ENCODE measurements at regions not wholly inside any gene's neighbourhood (a gene's known extent, or its start where the extent isn't known, plus 50 kb on each side); places are given as distances from the start of the nearest gene placed in this dataset.

GRCh38 chr1:106659490-106660244, 396.8 kb upstream of the PRMT6 start:
- no peak for DNase-seq (ENCODE audit: low read depth, low spot score)

DNA sequence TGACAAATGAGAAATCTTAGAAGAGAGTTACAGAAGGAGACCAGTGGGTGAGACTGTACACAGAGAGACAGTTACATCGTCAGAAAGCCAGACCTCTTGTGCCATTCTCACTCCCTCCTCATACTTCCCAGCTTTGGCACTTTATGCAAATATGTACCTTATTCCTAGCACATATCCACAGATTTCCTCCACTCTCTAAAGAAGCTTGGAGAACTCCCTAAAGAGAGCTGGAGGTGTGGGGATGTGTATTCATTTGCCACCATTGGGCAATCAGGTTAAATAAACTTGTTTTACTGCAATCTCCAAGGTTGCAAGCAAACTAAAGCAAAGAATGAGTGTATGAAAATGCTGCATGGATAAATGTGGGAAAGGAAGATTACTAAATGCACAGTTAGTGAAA, 380.9 kb upstream of the PRMT6 start:
- DNase-seq (ENCODE audit: low read depth, low spot score): no peak

- no peak for DNase-seq (ENCODE audit: low read depth, low spot score)
Observed at GRCh38 chr1:106676021-106676420, 380.5 kb upstream of the PRMT6 start.

- DNase-seq (ENCODE audit: low read depth, low spot score): no peak
Observed at GRCh38 chr1:106677181-106677580, 379.3 kb upstream of the PRMT6 start.

DNA sequence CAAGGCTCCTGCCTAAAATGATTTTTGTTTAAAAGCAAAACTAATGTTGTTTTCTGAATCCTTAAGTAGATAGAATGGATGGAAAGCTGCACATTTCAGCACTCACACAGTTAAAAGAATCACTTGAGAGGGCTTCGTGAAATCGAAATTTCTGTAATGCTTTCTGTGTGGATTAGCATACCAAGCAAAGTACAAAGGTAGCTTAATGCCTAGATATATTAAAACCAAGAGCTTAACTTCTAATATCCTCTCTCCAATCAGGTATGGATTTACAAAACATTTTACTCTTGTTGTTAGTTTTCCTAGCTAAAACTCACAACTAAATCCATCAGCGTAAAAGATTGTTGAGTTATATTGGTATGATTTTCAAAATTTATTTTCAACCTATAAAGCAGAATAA, 378.8 kb upstream of the PRMT6 start:
- no peak for DNase-seq (ENCODE audit: low read depth, low spot score)

DNA sequence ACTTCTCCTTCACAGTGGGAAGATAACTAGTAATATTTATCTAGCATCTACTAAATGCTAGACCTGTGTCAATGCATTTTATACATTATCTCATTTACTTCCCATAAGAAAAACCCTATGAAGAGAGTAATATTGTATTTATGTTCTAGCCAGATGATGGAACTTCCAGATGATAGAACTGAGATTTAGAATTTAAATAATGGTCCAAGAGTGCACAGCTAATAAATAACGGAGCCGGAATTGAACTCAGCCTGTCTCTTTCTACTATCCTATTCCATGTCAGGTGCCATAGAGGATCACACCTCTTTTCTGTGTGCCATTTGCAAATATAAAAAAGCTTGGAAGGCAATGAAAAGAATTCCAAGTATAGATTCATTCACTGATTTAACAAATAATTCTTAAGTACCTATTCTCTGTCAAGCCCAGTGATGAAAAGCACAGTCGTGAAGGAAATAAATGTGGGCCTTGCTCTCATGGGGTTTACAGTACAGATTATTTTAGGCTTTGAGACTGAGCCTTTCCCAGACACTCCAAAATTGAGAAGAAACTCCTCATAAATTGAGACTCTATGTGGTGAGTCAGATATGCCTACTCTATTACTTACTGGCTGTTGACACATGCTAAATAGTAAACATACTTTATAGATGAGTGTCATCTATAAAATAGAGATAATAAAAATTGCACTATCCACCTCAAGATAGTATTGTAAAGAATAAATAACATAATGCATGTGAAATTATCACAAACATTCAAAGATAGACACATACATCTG, 378.0 kb upstream of the PRMT6 start:
- DNase-seq (ENCODE audit: low read depth, low spot score): no peak

DNA sequence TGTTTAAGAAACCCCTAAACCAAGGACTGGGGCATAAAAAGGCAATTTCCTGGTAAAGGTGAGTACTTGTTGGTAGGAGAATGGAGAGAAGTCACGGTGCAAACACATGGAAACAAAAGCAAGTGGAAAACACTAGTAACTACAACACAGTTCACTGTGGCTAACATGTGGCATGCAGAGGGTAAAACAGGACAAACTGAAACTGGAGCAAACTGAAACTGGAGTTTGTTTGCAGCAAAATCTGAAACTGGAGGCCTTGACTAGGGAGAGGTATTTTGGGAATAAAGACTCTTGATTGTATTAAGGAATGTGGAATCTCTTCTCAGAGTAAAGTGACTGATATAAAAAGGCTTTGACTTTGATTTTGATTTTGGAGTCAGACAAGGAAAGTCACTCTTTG, 376.3 kb upstream of the PRMT6 start:
- no peak for DNase-seq (ENCODE audit: low read depth, low spot score)

GRCh38 chr1:106680776-106681344, 375.6 kb upstream of the PRMT6 start:
- no peak for DNase-seq (ENCODE audit: low read depth, low spot score)

DNA sequence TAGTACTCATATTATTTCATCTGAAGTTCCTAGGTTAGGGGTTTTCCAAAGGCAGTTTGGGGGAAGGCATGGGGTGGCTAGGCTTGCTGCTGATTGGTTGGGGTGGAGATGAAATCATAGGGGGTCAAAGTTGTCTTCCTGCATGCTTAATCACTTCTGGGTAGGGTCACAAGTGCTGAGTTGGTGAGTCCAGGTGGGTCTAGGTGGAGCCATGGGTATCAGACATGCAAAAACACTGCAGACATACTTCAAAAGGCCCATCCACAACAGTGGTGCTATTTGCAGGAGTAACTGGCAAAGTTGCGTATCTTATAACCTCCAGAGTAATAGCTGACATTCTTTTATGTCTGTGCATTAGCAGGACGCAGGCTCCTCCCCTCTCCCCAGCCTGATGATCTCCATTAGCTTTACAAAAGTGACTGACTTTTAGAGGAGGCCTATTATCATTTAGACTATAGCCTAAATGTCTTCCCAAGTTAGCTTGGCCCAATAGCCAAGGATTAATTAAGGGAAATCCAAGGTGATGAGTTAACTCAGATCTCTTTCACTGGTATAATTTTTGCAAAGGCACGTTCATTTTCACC, 374.4 kb upstream of the PRMT6 start:
- DNase-seq (ENCODE audit: low read depth, low spot score): no peak

DNA sequence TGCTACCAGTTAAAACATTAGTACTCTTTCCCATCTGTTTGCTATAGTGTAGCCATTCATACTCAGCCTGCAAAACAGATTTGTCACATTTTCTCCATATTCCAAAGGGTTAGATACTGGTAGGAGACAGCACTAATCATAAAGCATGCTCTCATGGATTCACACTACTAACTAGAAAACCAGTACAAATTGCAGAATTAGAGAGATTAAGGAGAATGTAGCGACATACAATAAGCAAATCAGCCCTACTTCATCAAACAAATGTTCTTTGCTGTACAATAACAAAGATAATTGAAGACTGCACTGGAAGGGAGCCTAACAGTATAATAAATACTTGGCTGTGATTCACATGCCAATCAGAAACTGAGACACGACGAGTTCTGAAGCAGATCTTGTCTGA, 368.0 kb upstream of the PRMT6 start:
- DNase-seq (ENCODE audit: low read depth, low spot score): no peak

DNA sequence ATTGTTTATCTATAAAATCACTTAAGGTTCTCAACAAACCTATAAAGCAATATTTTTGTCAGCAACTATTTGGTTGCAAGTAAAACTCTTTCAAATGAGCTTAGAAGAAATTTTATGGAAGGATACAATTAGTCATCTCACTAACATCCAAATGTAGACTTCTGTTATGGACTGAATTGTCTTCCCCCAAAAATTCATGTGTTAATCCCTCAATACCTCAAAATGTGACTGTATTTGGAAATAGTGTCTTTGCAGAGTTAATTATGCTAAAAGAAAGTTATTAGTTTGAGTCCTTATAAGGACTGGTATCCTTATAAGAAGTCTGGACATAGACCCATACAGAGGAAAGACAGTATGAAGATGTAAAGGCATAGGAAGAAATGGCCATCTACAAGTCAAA, 357.8 kb upstream of the PRMT6 start:
- DNase-seq (ENCODE audit: low read depth, low spot score): no peak

GRCh38 chr1:106699433-106699832, 357.0 kb upstream of the PRMT6 start:
- no peak for DNase-seq (ENCODE audit: low read depth, low spot score)

GRCh38 chr1:106700211-106700610, 356.3 kb upstream of the PRMT6 start:
- DNase-seq (ENCODE audit: low read depth, low spot score): no peak

- no peak for DNase-seq (ENCODE audit: low read depth, low spot score)
Observed at GRCh38 chr1:106705971-106706370, 350.5 kb upstream of the PRMT6 start.

GRCh38 chr1:106717591-106717990, 338.9 kb upstream of the PRMT6 start:
- no peak for DNase-seq (ENCODE audit: low read depth, low spot score)

GRCh38 chr1:106721790-106722189, 334.7 kb upstream of the PRMT6 start:
- DNase-seq (ENCODE audit: low read depth, low spot score): no peak

DNA sequence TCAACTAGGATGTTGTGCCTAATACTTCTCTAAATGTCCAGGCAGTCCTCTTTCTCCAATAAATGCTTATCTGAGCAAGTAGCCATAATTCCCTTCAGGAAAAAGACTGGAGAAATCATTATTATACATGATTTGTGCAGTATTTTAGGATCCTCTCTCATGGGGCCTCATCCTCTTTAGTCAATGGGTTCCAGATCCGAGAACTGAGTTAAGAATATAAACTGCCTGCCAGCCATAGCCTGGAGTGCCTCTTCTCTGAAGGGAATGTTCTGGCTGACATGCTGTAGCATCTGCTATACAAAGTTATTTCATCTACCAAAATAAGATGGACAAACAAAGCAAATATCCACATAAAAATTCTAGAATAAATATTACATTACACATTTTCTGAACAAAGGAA, 334.0 kb upstream of the PRMT6 start:
- DNase-seq (ENCODE audit: low read depth, low spot score): no peak

DNA sequence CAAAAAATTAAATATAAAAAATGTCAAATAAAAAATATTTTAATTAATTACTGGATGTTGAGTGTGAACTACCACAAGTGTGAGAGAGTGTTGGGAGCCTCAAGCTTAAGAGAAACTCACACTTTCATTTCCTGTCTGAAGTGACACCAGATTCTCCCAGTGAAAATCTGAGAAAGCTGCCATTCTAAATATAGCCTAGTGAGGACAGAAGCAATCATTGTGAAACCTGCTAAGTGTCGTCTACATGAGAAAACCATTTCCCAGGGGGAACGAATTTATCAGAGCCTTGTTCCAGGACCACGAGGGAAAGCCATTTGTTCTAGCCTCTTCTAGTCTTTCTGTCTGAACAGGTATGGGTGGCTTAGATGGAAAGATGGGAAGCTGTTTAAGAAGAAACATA, 329.3 kb upstream of the PRMT6 start:
- no peak for DNase-seq (ENCODE audit: low read depth, low spot score)

- no peak for DNase-seq (ENCODE audit: low read depth, low spot score)
Observed at GRCh38 chr1:106746448-106747085, 309.9 kb upstream of the PRMT6 start.

- DNase-seq (ENCODE audit: low read depth, low spot score): no peak
Observed at GRCh38 chr1:106747232-106747631, 309.2 kb upstream of the PRMT6 start.

GRCh38 chr1:106747791-106748190, 308.7 kb upstream of the PRMT6 start:
- no peak for DNase-seq (ENCODE audit: low read depth, low spot score)

DNA sequence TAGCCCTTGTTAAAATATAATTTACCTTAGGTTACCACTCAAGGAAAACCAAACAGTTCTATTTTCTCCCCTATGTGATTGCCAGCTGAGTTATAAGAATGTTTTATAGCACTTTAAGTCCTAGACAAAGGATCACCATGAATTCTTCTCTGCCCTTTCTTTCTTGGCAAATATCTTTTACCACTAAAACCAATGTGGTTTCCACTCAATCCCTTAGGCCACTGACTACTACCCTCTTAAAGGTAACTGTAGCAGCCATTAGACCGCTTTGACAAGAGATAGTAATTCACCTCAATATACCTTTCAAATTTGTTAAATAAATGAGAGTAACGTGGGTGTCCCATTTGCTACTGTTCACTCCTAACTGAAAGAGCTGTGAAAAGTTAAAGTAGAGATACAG, 307.9 kb upstream of the PRMT6 start:
- DNase-seq (ENCODE audit: low read depth, low spot score): no peak

Data from iPS DF 19.7 (cell line).